ENCODE measurements at regions not wholly inside any gene's neighbourhood (a gene's known extent, or its start where the extent isn't known, plus 50 kb on each side); places are given as distances from the start of the nearest gene placed in this dataset.

DNA sequence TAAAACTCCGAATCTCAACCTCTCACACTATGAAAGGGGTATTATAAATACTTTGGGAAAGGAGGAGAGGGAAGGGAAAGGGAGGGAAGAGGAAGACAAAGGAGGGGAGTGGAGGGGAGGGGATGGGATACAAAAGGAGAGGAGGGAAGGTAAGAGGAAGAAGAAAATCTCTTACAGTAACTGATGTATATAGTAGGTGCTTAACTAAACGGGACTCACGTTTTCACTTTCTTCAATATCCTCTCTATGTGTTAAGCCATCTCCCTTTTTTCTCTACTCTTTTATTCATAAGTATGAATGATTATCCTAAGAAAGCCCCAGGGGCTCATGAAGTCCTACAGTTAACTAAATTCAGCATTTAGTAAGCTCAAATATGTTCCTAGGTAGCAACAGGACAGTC lies 729.6 kb upstream of the NR2F2 start:
- TF ChIP-seq CTCF (IDR thresholded peaks at IDR 0.05; ENCODE audit: insufficient read depth, low read length), result no peak
- no peak for TF ChIP-seq REST (IDR thresholded peaks at IDR 0.05; ENCODE audit: insufficient replicate concordance, low read depth)
- no peak for TF ChIP-seq SPI1 (IDR thresholded peaks at IDR 0.05; ENCODE audit: borderline replicate concordance, low read depth)
- TF ChIP-seq POLR2AphosphoS5 (IDR thresholded peaks at IDR 0.05; ENCODE audit: low read depth), result no peak
- no peak for TF ChIP-seq GABPA (IDR thresholded peaks at IDR 0.05; ENCODE audit: low read depth)
